Liver (tissue), 7 donors: ENCODE measurements at regions not wholly inside any gene's neighbourhood (a gene's known extent, or its start where the extent isn't known, plus 50 kb on each side); places are given as distances from the start of the nearest gene placed in this dataset.

Experiments
- DNase-seq: peaks from one replicate; pipeline ENCODE4 v3.0.0-alpha.2; 2017; ENCODE audit warnings: low spot score
- H3K27ac ChIP-seq, 2 donors: one replicate each; pipeline ENCODE4 v1.7.0; 2013; ENCODE audit warnings: inconsistent platforms in 2 of 2, low read length in 2 of 2, control low read depth in 1 of 2, low read depth in 1 of 2, mild to moderate bottlenecking in 1 of 2
- H3K27me3 ChIP-seq, 4 donors: one replicate each; pipeline versions ENCODE4 v1.6.1 to v1.7.0; 2013; ENCODE audit warnings: low read length in 3 of 4, inconsistent platforms in 1 of 4, mild to moderate bottlenecking in 1 of 4, moderate library complexity in 1 of 4; ENCODE audit not compliant: control insufficient read depth in 4 of 4, insufficient read depth in 4 of 4
- H3K36me3 ChIP-seq, 4 donors: one replicate each; pipeline versions ENCODE4 v1.6.1 to v1.7.0; 2013; ENCODE audit warnings: low read length in 3 of 4, mild to moderate bottlenecking in 3 of 4, low read depth in 1 of 4, moderate library complexity in 1 of 4; ENCODE audit not compliant: control insufficient read depth in 4 of 4, insufficient read depth in 3 of 4
- H3K4me1 ChIP-seq, 4 donors: one replicate each; pipeline versions ENCODE4 v1.6.1 to v1.7.0; 2013; ENCODE audit warnings: low read length in 3 of 4, mild to moderate bottlenecking in 3 of 4, moderate library complexity in 1 of 4; ENCODE audit not compliant: control insufficient read depth in 4 of 4, insufficient read depth in 4 of 4
- H3K4me3 ChIP-seq, 3 donors: one replicate each; pipeline versions ENCODE4 v1.6.1 to v1.7.0; 2013; ENCODE audit warnings: low read length in 3 of 3, control low read depth in 1 of 3, low read depth in 1 of 3, mild to moderate bottlenecking in 1 of 3
- H3K9ac ChIP-seq, 2 donors: one replicate each; pipeline ENCODE4 v1.7.0; 2013; ENCODE audit warnings: low read length in 2 of 2, mild to moderate bottlenecking in 2 of 2, moderate library complexity in 2 of 2, control low read depth in 1 of 2, low read depth in 1 of 2
- H3K9me3 ChIP-seq, 4 donors: one replicate each; pipeline versions ENCODE4 v1.6.1 to v1.7.0; 2013; ENCODE audit warnings: low read length in 3 of 4; ENCODE audit not compliant: control insufficient read depth in 4 of 4
- ATF3 ChIP-seq: IDR thresholded peaks from 2 replicates; pipeline ENCODE4 v1.6.1; 2016; ENCODE audit warnings: antibody characterized with exemption
- FOXA2 ChIP-seq: IDR thresholded peaks from 2 replicates; pipeline ENCODE4 v1.6.1; 2016; ENCODE audit warnings: antibody characterized with exemption
- GABPA ChIP-seq, 2 donors: IDR thresholded peaks in 1 of 2; conservative IDR thresholded peaks in 1 of 2; 2 replicates each; pipeline ENCODE4 v1.6.1; 2016; ENCODE audit warnings: antibody characterized with exemption in 2 of 2, mild to moderate bottlenecking in 1 of 2, moderate library complexity in 1 of 2
- HNF4A ChIP-seq, 2 donors: conservative IDR thresholded peaks; 2 replicates each; pipeline ENCODE4 v1.6.1; 2016; ENCODE audit warnings: antibody characterized with exemption in 2 of 2, mild to moderate bottlenecking in 2 of 2
- HNF4G ChIP-seq: IDR thresholded peaks from 2 replicates; pipeline ENCODE4 v1.6.1; 2016; ENCODE audit warnings: antibody characterized with exemption
- JUND ChIP-seq, 2 donors: IDR thresholded peaks; 2 replicates each; pipeline ENCODE4 v1.6.1; 2016; ENCODE audit warnings: antibody characterized with exemption in 2 of 2
- NR2F2 ChIP-seq: IDR thresholded peaks from 2 replicates; pipeline ENCODE4 v1.6.1; 2016; ENCODE audit warnings: antibody characterized with exemption
- RAD21 ChIP-seq, 2 donors: IDR thresholded peaks; 2 replicates each; pipeline ENCODE4 v1.6.1; 2016; ENCODE audit warnings: antibody characterized with exemption in 2 of 2, mild to moderate bottlenecking in 2 of 2
- REST ChIP-seq: IDR thresholded peaks from 2 replicates; pipeline ENCODE4 v1.6.1; 2016; ENCODE audit warnings: antibody characterized with exemption, mild to moderate bottlenecking
- RXRA ChIP-seq, 2 donors: IDR thresholded peaks; 2 replicates each; pipeline ENCODE4 v1.6.1; 2017 to 2018; ENCODE audit warnings: antibody characterized with exemption in 2 of 2, mild to moderate bottlenecking in 1 of 2
- SP1 ChIP-seq: IDR thresholded peaks from 2 replicates; pipeline ENCODE4 v1.6.1; 2018; ENCODE audit warnings: antibody characterized with exemption, mild to moderate bottlenecking
- YY1 ChIP-seq: IDR thresholded peaks from 2 replicates; pipeline ENCODE4 v1.6.1; 2016; ENCODE audit warnings: antibody characterized with exemption, mild to moderate bottlenecking
- ZBTB33 ChIP-seq: IDR thresholded peaks from 2 replicates; pipeline ENCODE4 v1.6.1; 2016; ENCODE audit warnings: antibody characterized with exemption
- WGBS: extraction: QIAGEN DNeasy Blood & Tissue Kit; methylation state at CpG from one replicate; pipeline ENCODE4 v1.1.7; 2013; 5-methylcytosine and 5-hydroxymethylcytosine counted together
- donor health status: healthy.
- donor health status: healthy.
- donor health status: healthy.
- donor health status: healthy.

GRCh38 chr2:234308073-234308812, 188.6 kb downstream of the ARL4C start:
- no peak for DNase-seq
- Histone ChIP-seq H3K27me3 (no peaks in the 10 kb centered on the region), H3K4me3 (no peak overlapping the region), H3K27ac (peak overlapping the region in 1 of 2 donors; percentile 43), H3K4me1 (no peaks in the 10 kb centered on the region), H3K9ac (peak overlapping the region in 1 of 2 donors; percentile 2), H3K9me3 (peaks cover 0 to 3% (median under 1%) of the 10 kb centered on the region in 4 donors), H3K36me3 (no peaks in the 10 kb centered on the region)
- TF ChIP-seq ZBTB33 = no peak
- TF ChIP-seq YY1 = no peak
- no peak for TF ChIP-seq SP1
- TF ChIP-seq HNF4A (conservative IDR thresholded peaks at IDR 0.05) = no peak
- TF ChIP-seq ATF3 = no peak
- TF ChIP-seq FOXA2 = no peak
- TF ChIP-seq JUND (IDR thresholded peaks at IDR 0.05) = no peak
- TF ChIP-seq HNF4G = no peak
- no peak for TF ChIP-seq REST
- WGBS = 86% methylated on average over 7 of the region's 7 CpGs

- no peak overlapping the region for H3K9ac ChIP-seq
- DNase-seq = no peak
- no peaks in the 10 kb centered on the region for H3K4me1 ChIP-seq
- no peaks in the 10 kb centered on the region for H3K36me3 ChIP-seq
- 83% methylated on average over 4 of the region's 4 CpGs for WGBS
- H3K4me3 ChIP-seq = no peak overlapping the region
- peaks cover 0 to 3% (median under 1%) of the 10 kb centered on the region in 4 donors for H3K9me3 ChIP-seq
- no peak for TF ChIP-seq RAD21 (IDR thresholded peaks at IDR 0.05)
- no peak for TF ChIP-seq GABPA (IDR thresholded peaks at IDR 0.05 in 1 of 2, conservative IDR thresholded peaks at IDR 0.05 in 1 of 2)
- no peak for TF ChIP-seq NR2F2
- peak in 1 of 2 donors; percentile 19 for TF ChIP-seq RXRA (IDR thresholded peaks at IDR 0.05)
- no peaks in the 10 kb centered on the region for H3K27me3 ChIP-seq
- no peak overlapping the region for H3K27ac ChIP-seq
These were observed 189.4 kb downstream of the ARL4C start for GRCh38 chr2:234307322-234307961.
